HG03108 (cell line): ENCODE measurements at regions not wholly inside any gene's neighbourhood (a gene's known extent, or its start where the extent isn't known, plus 50 kb on each side); places are given as distances from the start of the nearest gene placed in this dataset.

Experiments
- ATAC-seq: cut with Tn5 transposase; IDR thresholded peaks from one replicate; pipeline ENCODE4 v1.9.1; 2021; ENCODE audit warnings: moderate library complexity; ENCODE audit not compliant: unreplicated experiment

- no peak for ATAC-seq
These were observed 50.6 kb upstream of the GNAO1 start for GRCh38 chr16:56140645-56141044.

DNA sequence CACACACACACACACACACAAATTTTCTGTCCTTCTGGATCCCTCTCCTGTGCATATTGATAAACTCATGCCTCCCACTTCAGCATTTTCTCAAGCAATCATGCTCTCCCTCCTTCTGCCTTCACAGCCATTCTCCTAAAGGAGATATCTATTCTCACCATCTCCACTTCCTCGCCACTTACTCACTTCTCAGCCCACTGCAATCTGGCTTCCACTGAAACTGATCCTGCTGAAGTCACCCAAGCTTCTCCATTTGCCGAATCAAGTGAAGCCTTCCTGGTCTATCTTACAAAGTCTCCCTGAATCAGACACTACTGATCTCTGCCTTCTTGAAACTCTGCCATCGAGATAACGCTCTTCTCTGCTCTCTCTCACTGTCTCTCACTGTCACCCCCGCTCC is 54.0 kb upstream of the GNAO1 start:
- ATAC-seq = no peak

DNA sequence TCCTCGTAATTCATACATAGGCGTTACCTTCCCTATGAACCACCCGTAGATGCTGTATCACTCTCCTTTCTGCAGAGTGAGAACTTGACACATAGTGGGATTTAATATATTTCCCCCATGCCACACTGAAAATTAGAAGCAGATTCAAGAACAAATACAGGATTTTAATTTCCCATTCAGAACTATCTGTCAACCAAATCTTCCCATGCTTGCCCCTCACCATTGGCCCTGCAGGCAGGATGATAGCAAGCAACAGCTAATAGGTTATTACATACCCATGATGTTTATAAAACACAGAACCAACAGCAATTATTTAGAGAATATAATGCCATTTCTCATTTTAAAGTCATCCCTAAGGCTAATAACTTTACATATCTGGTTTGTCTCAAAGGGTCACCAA is 55.0 kb upstream of the GNAO1 start:
- no peak for ATAC-seq

- ATAC-seq = no peak
These were observed 56.5 kb upstream of the GNAO1 start for GRCh38 chr16:56134790-56135189.

DNA sequence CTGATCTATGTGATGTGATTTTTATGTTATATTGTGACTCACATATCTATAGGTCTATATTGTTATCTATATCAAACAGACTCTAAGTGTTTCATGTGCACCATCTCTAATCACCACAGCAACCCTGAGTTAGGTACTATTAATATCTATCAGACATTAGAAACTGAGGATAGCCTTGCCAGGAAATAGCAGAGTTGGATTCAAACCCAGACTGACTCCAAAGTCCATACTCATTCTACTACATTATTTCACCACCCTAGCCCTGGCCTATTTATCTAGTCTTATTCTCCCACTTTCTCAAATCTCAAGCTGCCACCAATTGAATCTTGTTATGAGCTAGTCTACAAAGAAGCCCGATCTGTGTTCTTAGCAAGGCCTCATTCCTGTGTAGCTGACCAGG is 65.4 kb upstream of the GNAO1 start:
- no peak for ATAC-seq

- ATAC-seq = no peak
These were observed 69.0 kb upstream of the GNAO1 start for GRCh38 chr16:56122251-56122650.

DNA sequence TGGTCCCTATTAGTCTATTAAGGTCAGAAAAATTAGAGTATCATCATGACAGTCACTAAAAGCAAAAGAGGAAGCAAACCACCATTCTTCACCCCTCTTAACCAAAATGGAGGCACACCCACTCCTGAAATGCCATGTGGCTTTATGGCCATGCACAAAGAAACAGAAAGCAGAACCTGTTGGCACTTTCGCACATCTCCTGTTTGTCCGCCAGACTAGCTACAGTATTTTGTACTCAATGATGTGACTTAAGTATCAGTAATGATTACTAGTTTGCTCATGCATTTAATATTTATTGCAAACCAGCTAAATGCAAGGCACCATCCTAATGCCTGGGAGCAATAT is 70.2 kb upstream of the GNAO1 start:
- no peak for ATAC-seq

- no peak for ATAC-seq
These were observed 70.7 kb upstream of the GNAO1 start for GRCh38 chr16:56120447-56121155.

- ATAC-seq = no peak
These were observed 72.2 kb upstream of the GNAO1 start for GRCh38 chr16:56119133-56119532.

DNA sequence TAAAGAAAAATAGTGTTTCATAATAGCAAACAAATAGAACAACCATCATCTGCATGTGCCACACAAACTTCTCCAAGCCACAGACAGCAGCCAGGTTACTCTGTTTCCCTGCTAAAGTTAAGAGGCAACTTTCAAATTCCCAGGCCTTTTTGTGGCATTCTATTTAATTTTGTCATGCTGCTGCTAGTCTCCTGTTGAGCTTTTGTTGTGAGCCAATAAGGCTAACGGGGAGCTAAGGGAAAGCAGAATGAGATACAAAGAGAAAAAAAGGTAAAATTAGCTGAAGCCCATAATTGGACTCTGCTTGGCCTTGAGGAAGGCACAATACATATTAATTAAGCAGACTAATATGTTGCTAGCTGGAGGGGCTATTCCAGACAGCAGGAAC is 74.7 kb upstream of the GNAO1 start:
- no peak for ATAC-seq

DNA sequence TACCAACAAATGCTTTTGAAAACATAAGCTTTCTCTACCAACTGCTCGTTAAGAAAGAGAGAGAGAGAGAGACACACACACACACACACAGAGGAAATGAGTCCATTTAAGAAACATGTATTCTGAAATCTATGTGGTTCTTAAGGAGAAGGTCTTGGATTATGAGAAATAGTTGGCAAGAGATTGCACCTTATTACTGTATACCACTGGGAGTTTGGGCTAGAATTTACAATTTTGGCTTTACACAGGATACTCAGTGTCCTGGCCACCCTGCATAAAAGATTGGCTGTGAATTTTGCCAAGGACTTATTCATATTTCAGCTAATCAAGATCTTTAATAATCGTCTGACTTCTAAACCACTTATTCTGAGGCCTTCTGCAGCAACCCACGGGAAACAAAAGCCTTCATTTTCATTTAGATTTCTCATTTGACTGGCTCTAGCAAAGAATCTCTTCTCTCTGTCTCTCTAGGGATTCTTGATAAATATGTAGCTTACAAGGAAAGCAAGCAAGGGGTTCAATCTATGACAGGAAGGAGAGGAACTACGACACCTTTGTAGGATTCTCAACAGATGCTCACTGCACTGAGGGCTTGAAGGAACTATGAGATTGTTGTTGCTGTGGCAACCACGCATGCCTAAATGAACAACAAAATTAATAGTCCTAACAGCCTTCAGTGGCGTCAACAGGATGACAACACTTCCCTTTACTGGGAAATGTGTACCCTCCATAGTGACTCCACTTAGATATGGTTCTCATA is 75.3 kb upstream of the GNAO1 start:
- no peak for ATAC-seq

DNA sequence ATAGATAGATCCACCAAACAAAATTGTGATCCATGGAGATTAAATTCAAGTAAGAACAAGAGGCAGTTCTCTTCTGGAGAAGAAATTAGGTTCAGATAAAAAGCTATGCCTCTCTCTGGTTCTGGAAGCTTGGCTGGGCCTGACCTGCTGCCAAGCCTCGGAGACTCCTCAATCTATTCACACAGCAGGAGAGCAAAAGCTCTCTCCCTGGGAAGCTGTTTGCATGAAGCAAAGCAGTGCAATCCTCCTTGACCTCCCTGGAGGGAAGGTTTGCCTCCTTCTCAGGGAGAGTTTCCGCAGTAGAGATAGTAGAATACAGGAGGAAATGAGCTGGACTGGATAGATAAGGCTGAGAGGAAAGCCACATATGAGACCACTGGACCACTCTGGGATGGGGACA is 78.1 kb upstream of the GNAO1 start:
- ATAC-seq = no peak

GRCh38 chr16:56111100-56111499 is 80.2 kb upstream of the GNAO1 start:
- ATAC-seq = no peak

GRCh38 chr16:56109994-56110393 is 81.3 kb upstream of the GNAO1 start:
- no peak for ATAC-seq

- ATAC-seq = no peak
These were observed 82.1 kb upstream of the GNAO1 start for GRCh38 chr16:56109205-56109604.

DNA sequence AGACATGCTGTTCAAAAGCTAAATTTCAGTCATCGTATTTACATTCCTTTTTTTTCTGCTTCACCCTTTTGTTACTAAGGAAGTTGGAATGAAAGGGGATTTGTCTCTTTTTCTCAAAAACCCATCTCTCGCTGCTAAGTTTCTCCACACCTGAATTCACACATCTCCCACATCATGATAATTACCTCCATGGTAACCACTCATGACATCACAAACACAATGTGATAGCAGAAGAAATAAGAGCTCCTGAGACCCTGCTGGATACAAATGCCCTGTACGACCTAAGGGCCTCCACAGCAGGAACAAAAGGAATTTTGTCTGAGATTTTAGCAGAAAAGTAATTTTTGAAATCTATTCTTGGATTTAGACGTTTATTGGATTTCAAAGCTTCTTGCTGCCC is 82.6 kb upstream of the GNAO1 start:
- ATAC-seq = no peak

GRCh38 chr16:56108056-56108471 is 83.2 kb upstream of the GNAO1 start:
- ATAC-seq = no peak

DNA sequence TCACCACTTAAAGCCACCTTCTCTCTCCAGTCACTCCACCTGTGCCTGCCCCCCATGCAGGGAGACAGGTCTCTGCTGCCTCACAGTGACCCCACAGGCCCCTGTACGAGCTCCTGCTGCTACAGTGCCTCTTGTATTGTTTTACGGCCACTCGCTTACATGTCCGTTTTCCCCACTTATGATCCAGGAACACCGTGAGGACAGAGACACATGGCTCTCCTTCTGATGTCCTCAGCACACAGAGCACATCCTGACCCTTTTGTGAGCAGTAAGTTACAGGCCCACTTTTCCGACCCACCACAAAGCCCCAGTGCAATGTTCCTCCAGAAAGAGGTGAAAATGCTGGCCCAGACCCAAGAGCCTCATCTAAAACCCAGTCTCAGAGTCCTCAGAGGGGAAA is 84.8 kb upstream of the GNAO1 start:
- ATAC-seq = no peak

DNA sequence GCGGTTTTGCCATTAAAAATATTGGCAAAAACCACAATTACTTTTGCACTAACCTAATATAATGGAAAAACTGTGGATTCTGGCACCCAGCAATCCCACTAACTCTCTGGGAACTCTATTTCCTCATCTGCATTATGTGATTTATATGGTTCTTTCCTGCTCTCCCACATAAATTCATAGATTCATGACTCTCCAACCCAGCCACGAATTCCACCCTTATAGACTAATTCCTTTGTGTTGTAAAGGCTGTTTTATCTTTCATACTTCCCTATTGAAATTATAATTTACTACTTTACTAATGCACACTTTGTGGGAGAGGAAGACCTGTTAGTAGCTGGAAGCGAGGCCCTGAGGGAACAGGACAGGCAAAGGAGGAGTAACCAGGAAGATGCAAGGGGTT is 88.4 kb upstream of the GNAO1 start:
- ATAC-seq = no peak

- ATAC-seq = no peak
These were observed 89.1 kb upstream of the GNAO1 start for GRCh38 chr16:56102183-56102686.

DNA sequence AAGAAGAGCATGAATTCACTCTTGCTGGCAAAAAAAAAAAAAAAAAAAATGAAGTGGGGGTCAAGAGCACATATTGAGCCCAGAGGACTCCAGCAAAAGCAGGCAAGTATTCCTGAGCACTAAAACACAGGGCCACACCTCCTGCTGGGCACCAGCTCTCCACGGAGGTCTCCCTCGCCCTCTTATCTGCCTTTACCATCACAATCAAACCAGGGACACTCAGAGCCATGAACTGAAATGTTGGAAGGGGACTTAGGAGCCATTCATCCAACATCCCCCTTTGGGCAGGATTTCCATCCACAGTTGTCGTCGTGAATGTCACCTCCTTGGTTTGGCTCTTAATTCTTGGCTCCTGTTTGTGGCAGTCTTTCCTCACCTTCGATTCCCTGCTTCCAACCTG is 89.8 kb upstream of the GNAO1 start:
- ATAC-seq = no peak

DNA sequence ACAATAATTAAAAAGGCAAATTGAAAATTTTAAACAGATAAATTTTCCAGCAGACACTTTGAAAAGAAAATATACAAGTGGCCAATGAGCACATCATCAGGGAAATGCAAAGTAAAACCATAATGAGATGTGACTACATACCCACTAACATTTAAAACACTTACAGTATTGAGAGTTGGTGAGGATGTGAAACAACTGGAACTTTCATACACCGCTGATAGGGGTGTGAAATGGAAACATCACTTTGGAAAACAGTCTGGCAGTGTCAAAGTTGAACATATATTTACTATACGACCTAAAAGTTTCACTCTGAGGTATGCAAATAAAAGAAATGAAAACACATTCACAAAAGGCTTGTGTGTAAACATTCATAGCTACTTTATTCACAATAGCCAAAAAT is 94.0 kb upstream of the GNAO1 start:
- ATAC-seq = no peak

GRCh38 chr16:56094231-56094630 is 97.1 kb upstream of the GNAO1 start:
- no peak for ATAC-seq
